Colonic mucosa (tissue), 4 donors: ENCODE measurements at regions not wholly inside any gene's neighbourhood (a gene's known extent, or its start where the extent isn't known, plus 50 kb on each side); places are given as distances from the start of the nearest gene placed in this dataset.

Experiments
- DNase-seq: peaks from one replicate; pipeline ENCODE4 v3.0.0-alpha.2; 2020
- H3K27ac ChIP-seq: fragments of 200-600 bp; one replicate; pipeline ENCODE4 v1.8.0; 2021
- H3K27me3 ChIP-seq: fragments of 200-600 bp; one replicate; pipeline ENCODE4 v1.8.0; 2021
- H3K36me3 ChIP-seq: fragments of 200-600 bp; one replicate; pipeline ENCODE4 v1.8.0; 2021
- H3K4me1 ChIP-seq: fragments of 200-600 bp; one replicate; pipeline ENCODE4 v1.8.0; 2021; ENCODE audit warnings: mild to moderate bottlenecking
- H3K4me3 ChIP-seq: fragments of 200-600 bp; one replicate; pipeline ENCODE4 v1.8.0; 2021
- H3K9ac ChIP-seq, 2 donors: one replicate each; pipeline ENCODE4 v1.7.0; 2013; ENCODE audit warnings: control low read depth in 2 of 2, low read depth in 2 of 2, low read length in 2 of 2
- H3K9me3 ChIP-seq: fragments of 200-600 bp; one replicate; pipeline ENCODE4 v1.8.0; 2021
- CTCF ChIP-seq: fragments of 200-600 bp; IDR thresholded peaks from one replicate; pipeline ENCODE4 v1.8.0; 2022; ENCODE audit warnings: antibody characterized with exemption, mild to moderate bottlenecking
- intact Hi-C: fragments of 100-400 bp; cut with DNase I; formaldehyde crosslinking; loops from one replicate; pipeline ENCODE4 v1.14.1; 2022
- donor health status: healthy.
- donor health status: DM: no; HTN: no; CAD: no.
- donor health status: DM: no; HTN: no; CAD: no.

- TF ChIP-seq CTCF: no peak
- Histone ChIP-seq H3K36me3 (no peaks in the 10 kb centered on the region), H3K4me3 (no peak overlapping the region), H3K9me3 (no peaks in the 10 kb centered on the region), H3K9ac (no peak overlapping the region), H3K27ac (no peak overlapping the region), H3K27me3 (no peaks in the 10 kb centered on the region), H3K4me1 (no peaks in the 10 kb centered on the region)
- intact Hi-C loops: no loop called here
- DNase-seq: no peak
Measured at GRCh38 chr4:61079976-61080375, 120.2 kb upstream of the ADGRL3 start.

GRCh38 chr4:61085534-61085933 is 114.6 kb upstream of the ADGRL3 start:
- H3K4me3 ChIP-seq: no peak overlapping the region
- intact Hi-C loops: no loop called here
- TF ChIP-seq CTCF: no peak
- H3K27me3 ChIP-seq: no peaks in the 10 kb centered on the region
- H3K4me1 ChIP-seq: no peaks in the 10 kb centered on the region
- H3K9me3 ChIP-seq: no peaks in the 10 kb centered on the region
- H3K9ac ChIP-seq: no peak overlapping the region
- H3K27ac ChIP-seq: no peak overlapping the region
- no peaks in the 10 kb centered on the region for H3K36me3 ChIP-seq
- no peak for DNase-seq

GRCh38 chr4:61086357-61086756 is 113.8 kb upstream of the ADGRL3 start:
- no peak overlapping the region for H3K4me3 ChIP-seq
- no peaks in the 10 kb centered on the region for H3K27me3 ChIP-seq
- no peaks in the 10 kb centered on the region for H3K4me1 ChIP-seq
- no peak overlapping the region for H3K27ac ChIP-seq
- no peak for DNase-seq
- no peak overlapping the region for H3K9ac ChIP-seq
- H3K36me3 ChIP-seq: no peaks in the 10 kb centered on the region
- intact Hi-C loops: no loop called here
- H3K9me3 ChIP-seq: no peaks in the 10 kb centered on the region
- no peak for TF ChIP-seq CTCF

- Histone ChIP-seq H3K9me3 (no peaks in the 10 kb centered on the region), H3K27ac (no peak overlapping the region), H3K9ac (no peak overlapping the region), H3K4me1 (no peaks in the 10 kb centered on the region), H3K27me3 (no peaks in the 10 kb centered on the region), H3K4me3 (no peak overlapping the region), H3K36me3 (no peaks in the 10 kb centered on the region)
- DNase-seq: no peak
- intact Hi-C loops: no loop called here
- no peak for TF ChIP-seq CTCF
Measured at GRCh38 chr4:61086979-61087378, 113.1 kb upstream of the ADGRL3 start.

GRCh38 chr4:61094854-61095598 is 105.1 kb upstream of the ADGRL3 start:
- Histone ChIP-seq H3K9ac (no peak overlapping the region), H3K36me3 (no peaks in the 10 kb centered on the region), H3K27ac (no peak overlapping the region), H3K4me1 (no peaks in the 10 kb centered on the region), H3K9me3 (no peaks in the 10 kb centered on the region), H3K27me3 (no peaks in the 10 kb centered on the region), H3K4me3 (no peak overlapping the region)
- intact Hi-C loops: no loop called here
- no peak for DNase-seq
- TF ChIP-seq CTCF: no peak
